ENCODE measurements at regions not wholly inside any gene's neighbourhood (a gene's known extent, or its start where the extent isn't known, plus 50 kb on each side); places are given as distances from the start of the nearest gene placed in this dataset.

GRCh38 chr20:51335329-51335841 is 207.1 kb downstream of the NFATC2 start:
- DNase-seq (ENCODE audit: low spot score) = peak; percentile 99

DNA sequence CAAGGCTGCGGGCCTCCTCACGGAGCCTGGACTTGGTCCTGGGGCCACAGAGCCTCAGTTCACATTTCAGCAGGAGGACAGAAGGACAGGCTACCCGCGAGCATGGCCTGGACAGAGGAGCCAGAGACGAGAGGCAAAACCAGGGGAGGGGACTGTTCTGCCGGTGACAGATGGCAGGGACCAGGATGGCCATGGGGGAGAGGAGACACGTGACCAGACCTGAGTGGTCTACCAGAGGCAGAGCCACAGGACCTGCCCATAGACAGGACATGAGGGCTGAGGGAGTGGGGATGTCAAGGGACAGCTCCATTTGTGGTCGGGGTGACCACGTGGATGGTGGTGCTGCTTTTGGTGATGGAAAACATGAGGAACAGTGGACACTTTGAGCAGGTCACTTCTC is 207.9 kb downstream of the NFATC2 start:
- DNase-seq (ENCODE audit: low spot score) = no peak

DNA sequence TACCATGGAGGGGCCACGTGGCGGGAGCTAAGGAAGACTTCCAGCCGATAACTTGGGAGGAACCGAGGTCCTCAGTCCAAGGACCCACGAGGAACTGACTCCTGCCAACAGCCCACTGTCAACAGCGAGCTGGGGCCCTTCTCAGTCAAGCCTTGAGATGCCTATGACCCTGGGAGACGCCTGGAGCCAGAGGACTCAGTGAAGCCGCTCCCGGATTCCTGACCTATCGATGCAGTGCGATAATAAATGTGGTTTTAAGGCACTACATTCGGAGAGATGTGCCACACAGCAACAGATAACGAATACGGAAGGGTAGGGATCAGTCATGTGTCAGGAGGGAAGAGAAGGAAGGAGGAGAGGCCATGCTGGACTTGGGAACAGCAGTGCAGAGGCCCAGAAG is 208.5 kb downstream of the NFATC2 start:
- DNase-seq (ENCODE audit: low spot score) = no peak

DNA sequence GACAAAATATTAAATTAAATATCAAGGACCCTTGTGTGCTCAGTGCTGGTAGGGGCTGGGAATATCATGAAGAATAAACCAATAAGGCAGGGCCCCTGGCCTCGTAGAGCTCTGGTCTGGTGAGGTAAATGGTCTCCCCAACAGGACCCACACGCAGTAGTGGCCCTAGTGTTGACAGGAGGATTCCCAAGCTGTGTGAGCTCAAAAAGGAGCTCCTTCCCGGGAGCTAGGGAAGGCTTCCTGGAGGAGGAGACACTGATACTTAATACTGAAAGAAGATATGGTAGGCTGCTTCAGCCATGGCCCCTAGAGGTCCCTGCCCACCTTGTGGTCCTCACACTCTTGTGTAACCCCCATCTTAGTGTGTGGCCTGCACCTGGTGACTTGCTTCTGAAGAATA is 209.1 kb downstream of the NFATC2 start:
- no peak for DNase-seq (ENCODE audit: low spot score)

DNA sequence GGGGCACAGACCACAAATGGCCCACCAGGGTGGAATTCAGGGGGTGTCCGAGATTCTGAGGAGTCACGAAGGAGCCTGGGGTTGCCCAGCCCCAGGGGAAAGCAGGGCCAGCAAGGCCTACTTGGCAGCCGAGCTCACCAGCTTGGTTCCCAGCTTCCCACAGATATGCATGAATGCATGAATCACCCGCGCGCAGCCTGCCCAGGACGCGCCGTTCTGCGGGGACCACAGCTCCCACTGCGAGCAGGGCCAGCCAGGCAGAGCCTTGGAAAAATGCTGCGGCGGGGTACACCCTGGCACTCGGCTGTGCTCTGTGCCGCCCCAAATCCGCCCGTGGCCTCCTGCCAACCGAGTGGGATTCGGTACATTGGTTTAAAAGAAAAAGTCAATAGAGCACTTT is 211.0 kb downstream of the NFATC2 start:
- peak; percentile 91 for DNase-seq (ENCODE audit: low spot score)

DNA sequence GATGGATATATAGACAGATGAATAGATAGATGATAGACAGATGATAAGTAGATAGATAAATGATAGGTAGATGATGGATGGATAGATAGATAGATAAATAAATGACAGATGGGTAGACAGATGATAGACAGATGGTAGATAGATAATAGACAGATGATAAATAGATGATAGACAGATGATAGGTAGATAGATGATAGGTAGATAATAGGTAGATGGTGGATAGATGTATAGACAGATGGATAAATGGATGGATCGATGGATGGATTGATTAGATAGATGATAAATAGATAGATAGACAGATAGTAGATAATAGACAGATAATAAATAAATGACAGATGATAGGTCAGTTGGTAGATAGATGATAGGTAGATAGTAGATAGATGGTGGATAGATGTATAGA is 212.7 kb downstream of the NFATC2 start:
- no peak for DNase-seq (ENCODE audit: low spot score)

GRCh38 chr20:51327251-51327841 is 215.2 kb downstream of the NFATC2 start:
- DNase-seq (ENCODE audit: low spot score) = no peak

GRCh38 chr20:51326201-51326819 is 216.2 kb downstream of the NFATC2 start:
- DNase-seq (ENCODE audit: low spot score) = no peak

DNA sequence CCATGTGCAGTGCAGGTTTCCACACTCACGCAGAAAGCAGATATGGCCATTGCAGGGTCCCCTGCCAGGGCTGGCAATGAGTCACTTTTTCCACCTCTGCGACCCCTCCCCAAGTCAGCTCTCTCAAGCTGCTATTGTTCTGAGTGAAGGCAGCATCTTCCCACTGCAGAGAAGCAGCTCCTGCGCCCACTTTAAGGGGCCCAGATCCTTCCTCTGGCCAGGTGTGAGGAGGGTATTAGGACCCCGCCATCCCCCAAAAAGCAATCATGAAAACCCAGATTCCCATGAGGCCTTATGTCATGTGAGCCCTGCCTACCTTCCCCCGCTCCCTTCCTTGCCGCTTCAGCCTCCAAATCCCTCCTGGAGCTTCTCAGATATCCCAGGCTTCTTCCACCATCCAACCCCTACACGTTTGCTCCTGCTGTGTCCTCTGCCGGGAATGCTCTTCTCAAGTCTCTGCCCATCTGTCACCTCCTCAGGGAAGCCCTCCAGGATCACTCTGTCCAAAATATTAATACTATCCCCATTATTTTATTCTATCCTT is 220.3 kb downstream of the NFATC2 start:
- DNase-seq (ENCODE audit: low spot score) = no peak

GRCh38 chr20:51321343-51322163 is 221.0 kb downstream of the NFATC2 start:
- no peak for DNase-seq (ENCODE audit: low spot score)

GRCh38 chr20:51319522-51319921 is 223.0 kb downstream of the NFATC2 start:
- peak; percentile 77 for DNase-seq (ENCODE audit: low spot score)

DNA sequence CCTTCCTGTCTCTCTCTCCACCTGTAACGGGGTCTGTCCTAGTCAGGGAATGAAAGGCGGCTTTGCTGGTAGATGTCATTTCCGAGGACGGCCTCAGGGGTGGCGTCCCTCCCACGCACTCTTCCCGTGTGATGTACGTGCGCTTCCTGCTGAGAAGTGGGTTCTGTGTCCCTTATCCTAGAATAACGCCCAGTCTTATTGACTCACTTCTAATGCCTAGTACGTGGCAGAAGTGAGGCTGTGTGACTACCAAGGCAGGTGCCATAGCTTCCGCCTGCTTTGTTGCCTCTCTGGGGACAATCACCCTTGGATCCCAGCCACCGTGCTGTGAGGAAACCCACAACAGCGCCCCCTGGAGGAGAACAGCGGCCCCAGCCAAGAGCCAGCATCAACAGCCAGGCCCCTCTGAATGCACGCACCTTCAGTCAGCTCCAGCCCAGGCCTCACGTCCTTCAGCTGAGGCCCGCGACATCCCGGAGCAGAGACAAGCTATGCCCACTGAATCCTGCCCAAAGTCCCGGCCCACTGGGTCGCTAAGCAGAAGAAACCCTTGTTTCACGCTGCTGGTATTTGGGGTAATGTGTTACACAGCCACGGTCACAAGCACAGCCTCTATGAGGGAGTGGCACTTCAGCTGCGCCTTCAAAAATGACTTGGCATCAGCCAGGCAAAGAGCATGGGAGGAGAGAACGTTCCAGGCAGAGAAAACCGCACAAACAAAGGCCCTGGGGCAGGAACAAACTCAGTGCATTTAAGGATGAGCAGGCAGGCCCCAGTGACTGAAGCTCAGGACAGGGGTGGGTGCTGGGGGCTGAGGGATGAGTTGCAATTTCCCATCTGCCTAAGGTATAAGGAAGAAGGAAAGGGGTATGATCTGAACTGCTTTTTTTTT is 224.2 kb downstream of the NFATC2 start:
- no peak for DNase-seq (ENCODE audit: low spot score)

DNA sequence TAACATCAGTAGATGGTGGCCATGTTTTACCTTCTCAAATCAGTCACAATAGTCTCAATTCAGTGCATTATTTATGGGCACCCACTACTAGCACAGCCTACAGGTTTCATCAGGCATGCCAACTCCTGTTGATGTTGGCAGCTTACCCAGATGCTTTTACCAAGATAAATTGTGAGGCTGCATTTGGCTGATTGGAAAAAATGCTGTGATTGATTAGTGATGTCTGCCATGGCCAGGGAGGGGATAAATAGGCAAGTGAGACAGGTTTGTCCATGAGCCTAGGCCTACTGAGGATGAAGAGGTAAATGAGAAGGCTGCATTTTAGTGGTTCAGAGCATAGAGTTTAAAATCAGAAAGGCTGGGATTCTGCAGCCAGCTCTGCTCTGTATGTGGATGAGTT is 227.1 kb downstream of the NFATC2 start:
- DNase-seq (ENCODE audit: low spot score) = no peak

DNA sequence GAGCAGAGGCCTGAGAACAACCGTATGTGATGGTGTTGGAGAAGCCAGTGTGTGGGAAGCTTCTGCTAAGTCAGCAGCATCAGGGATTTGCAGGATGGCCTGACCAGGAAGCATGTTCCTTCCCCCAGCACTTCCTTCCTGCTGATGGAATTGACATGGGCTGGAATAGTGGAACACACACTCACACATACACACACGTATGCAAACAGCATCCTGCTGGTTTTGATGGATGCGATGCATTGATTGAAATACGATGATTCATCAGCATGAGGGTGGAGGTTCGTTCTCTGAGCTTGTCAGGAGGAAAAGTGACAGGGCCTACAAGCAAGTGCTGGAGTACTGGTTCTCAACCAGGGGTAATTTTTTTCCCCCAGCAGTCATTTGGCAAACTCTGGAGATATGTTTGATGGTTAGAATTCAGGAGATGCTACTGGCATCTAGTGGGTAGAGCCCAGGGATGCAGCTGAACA is 229.1 kb downstream of the NFATC2 start:
- no peak for DNase-seq (ENCODE audit: low spot score)

GRCh38 chr20:51312480-51312783 is 230.1 kb downstream of the NFATC2 start:
- no peak for DNase-seq (ENCODE audit: low spot score)

- peak; percentile 36 for DNase-seq (ENCODE audit: low spot score)
Measured at GRCh38 chr20:51311636-51312479, 230.7 kb downstream of the NFATC2 start.

DNA sequence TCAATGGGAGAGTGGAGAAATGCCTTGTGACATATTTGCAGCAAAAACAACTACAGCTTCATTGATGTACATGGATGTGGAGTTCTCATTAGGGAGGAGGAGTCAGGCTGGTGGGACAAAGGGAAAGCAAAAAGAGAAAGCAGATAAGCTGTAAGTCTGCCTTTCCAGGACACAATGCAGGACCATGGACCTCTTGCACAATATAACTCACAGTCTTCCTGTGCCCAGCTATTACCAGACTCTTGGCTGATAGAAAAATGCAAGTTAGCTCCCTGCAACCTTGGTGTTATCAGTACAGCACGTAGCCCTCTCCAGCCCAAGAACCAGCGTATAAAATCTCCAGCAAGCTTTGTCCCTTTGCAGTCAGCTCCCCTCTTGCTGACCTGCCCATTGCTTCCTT is 232.3 kb downstream of the NFATC2 start:
- DNase-seq (ENCODE audit: low spot score) = no peak

DNA sequence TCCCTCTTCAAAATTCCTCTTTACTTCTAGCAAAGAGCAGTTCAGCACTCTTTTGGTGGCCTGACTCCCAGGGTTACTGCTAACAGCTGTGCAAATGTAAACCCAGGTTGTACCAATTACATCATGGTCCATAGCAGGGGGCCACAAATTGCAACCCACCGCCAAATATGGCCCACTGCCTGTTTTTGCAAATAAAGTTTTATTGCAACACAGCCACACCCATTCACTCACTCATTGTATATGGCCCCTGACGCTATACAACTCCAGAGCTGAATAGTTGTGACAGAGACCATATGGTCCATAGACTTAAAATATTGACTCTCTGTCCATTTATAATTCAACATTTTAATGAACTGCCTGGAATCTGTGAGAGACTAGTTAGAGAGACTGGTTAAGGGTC is 233.4 kb downstream of the NFATC2 start:
- DNase-seq (ENCODE audit: low spot score) = no peak

- peak; percentile 77 for DNase-seq (ENCODE audit: low spot score)
Measured at GRCh38 chr20:51306521-51307358, 235.8 kb downstream of the NFATC2 start.

DNA sequence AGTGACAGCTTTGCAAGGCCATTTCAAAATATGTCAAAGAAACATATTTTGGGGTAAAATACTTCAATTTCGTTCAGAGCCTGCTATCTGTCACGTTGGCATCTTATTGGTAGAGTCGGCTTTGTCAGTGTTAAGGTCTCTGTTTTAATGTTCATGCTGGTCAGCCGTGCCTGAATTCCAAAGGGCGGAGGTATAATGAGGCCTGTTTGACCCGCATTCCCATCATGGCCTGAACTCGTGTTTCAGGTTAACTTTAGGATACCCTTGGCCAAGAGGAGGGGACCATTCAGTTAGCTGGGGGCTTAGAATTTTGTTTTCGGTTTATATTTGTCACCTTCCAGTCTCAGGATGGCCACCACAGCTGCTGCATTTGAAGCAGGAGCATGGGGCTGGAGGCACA is 236.4 kb downstream of the NFATC2 start:
- DNase-seq (ENCODE audit: low spot score) = no peak
